Right lobe of liver (tissue), 4 donors: ENCODE measurements at regions not wholly inside any gene's neighbourhood (a gene's known extent, or its start where the extent isn't known, plus 50 kb on each side); places are given as distances from the start of the nearest gene placed in this dataset.

Source experiments
- POLR2A ChIP-seq: fragments of 450-650 bp; IDR thresholded peaks from one replicate; pipeline ENCODE4 v1.6.1; 2017; ENCODE audit warnings: antibody characterized with exemption, mild to moderate bottlenecking
- TF ChIP-seq, protein P1 (sequence below), 4 donors: fragments of 200-600 bp in 3 of 4; fragments of 450-650 bp in 1 of 4; IDR thresholded peaks; one replicate each; pipeline versions ENCODE4 v1.5.1 to v1.8.0; 2016 to 2022; ENCODE audit warnings: antibody characterized with exemption in 4 of 4, mild to moderate bottlenecking in 2 of 4
- donor health status: DM: no; HTN: no; CAD: no.
- donor health status: DM: no; HTN: no; CAD: no.
- donor health status: DM: no; HTN: yes; CAD: no.

DNA sequence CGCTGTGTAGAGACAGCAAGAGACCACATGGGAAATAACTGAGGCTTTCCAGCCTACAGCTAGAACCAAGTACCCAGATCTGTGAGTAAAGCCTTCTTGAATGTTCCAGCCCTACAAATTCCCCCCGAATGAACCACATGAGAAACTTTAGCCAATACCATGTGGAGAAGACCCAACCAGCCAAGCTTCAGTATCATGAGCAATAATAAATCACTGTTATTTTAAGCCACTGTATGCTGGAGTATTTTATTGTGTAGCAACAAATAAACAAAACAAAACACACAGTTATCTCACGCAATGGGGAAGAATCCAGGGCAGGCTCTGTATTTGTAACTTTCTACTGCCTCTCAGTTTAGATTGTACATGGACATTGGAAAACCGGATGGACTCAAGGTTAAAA lies 426.2 kb downstream of the CDH11 start:
- TF ChIP-seq, protein P1, sequence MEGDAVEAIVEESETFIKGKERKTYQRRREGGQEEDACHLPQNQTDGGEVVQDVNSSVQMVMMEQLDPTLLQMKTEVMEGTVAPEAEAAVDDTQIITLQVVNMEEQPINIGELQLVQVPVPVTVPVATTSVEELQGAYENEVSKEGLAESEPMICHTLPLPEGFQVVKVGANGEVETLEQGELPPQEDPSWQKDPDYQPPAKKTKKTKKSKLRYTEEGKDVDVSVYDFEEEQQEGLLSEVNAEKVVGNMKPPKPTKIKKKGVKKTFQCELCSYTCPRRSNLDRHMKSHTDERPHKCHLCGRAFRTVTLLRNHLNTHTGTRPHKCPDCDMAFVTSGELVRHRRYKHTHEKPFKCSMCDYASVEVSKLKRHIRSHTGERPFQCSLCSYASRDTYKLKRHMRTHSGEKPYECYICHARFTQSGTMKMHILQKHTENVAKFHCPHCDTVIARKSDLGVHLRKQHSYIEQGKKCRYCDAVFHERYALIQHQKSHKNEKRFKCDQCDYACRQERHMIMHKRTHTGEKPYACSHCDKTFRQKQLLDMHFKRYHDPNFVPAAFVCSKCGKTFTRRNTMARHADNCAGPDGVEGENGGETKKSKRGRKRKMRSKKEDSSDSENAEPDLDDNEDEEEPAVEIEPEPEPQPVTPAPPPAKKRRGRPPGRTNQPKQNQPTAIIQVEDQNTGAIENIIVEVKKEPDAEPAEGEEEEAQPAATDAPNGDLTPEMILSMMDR (IDR thresholded peaks at IDR 0.05): no peak
- TF ChIP-seq POLR2A: no peak
